ENCODE measurements at regions not wholly inside any gene's neighbourhood (a gene's known extent, or its start where the extent isn't known, plus 50 kb on each side); places are given as distances from the start of the nearest gene placed in this dataset.

DNA sequence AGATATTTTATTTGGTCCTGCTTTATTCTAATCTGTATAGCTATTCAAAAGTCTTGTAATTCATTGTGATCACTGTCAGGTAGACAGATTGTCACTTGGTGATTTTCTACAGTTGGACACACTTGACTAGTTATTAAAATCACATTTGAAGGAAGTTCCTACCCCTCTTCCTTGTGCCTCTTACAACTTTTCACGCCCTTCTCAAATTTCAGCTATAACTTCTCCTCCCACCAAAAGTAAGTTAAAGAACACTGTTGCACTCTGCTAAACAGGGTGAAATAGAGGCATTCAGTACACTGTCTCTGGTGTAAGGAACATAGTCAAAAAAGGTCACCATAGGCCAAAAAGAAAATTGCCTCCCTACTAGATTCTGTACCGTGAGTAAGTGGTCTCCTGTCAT, 142.1 kb upstream of the POU5F2 start:
- TF ChIP-seq TCF12 (IDR thresholded peaks at IDR 0.05; ENCODE audit: low read depth), result no peak
- no peak for TF ChIP-seq YY1 (IDR thresholded peaks at IDR 0.05; ENCODE audit: low read depth)
- no peak for TF ChIP-seq RAD21 (IDR thresholded peaks at IDR 0.05; ENCODE audit: low read depth)
- no peak for TF ChIP-seq NFIC (IDR thresholded peaks at IDR 0.05)
- no peak for TF ChIP-seq EP300 (IDR thresholded peaks at IDR 0.05; ENCODE audit: borderline replicate concordance)
- TF ChIP-seq REST (IDR thresholded peaks at IDR 0.05; ENCODE audit: low read depth), result no peak
- TF ChIP-seq USF1 (IDR thresholded peaks at IDR 0.05), result no peak
- TF ChIP-seq MAX (IDR thresholded peaks at IDR 0.05), result no peak
- no peak for TF ChIP-seq CEBPB (IDR thresholded peaks at IDR 0.05)
- no peak for TF ChIP-seq TAF1 (IDR thresholded peaks at IDR 0.05; ENCODE audit: low read depth)
- no peak for TF ChIP-seq FOXM1 (IDR thresholded peaks at IDR 0.05; ENCODE audit: borderline replicate concordance, low read depth)
- no peak for TF ChIP-seq ZBTB7A (IDR thresholded peaks at IDR 0.05; ENCODE audit: low read depth)
- no peak for TF ChIP-seq EGR1 (IDR thresholded peaks at IDR 0.05)
